Stimulated activated CD4-positive, alpha-beta T cell treated with anti-CD3 and anti-CD28 coated beads, Interleukin-15, amount 100 ng/mL, for 1 hour (primary cell): ENCODE measurements at regions not wholly inside any gene's neighbourhood (a gene's known extent, or its start where the extent isn't known, plus 50 kb on each side); places are given as distances from the start of the nearest gene placed in this dataset.

ENCODE experiments used
- DNase-seq, 2 donors: peaks; one replicate each; pipeline ENCODE4 v3.0.0-alpha.2; 2020; ENCODE audit warnings: low read depth in 1 of 2, low spot score in 1 of 2

- no peak for DNase-seq
Measured at GRCh38 chr2:147649998-147650397, 194.8 kb upstream of the ACVR2A start.

GRCh38 chr2:147649286-147649685, 195.5 kb upstream of the ACVR2A start:
- no peak for DNase-seq

GRCh38 chr2:147648471-147648870, 196.4 kb upstream of the ACVR2A start:
- no peak for DNase-seq

- no peak for DNase-seq
Measured at GRCh38 chr2:147647816-147648215, 197.0 kb upstream of the ACVR2A start.

GRCh38 chr2:147646818-147647468, 197.9 kb upstream of the ACVR2A start:
- DNase-seq = no peak

GRCh38 chr2:147644491-147644890, 200.3 kb upstream of the ACVR2A start:
- no peak for DNase-seq

- DNase-seq = no peak
Measured at GRCh38 chr2:147642765-147643164, 202.1 kb upstream of the ACVR2A start.

- no peak for DNase-seq
Measured at GRCh38 chr2:147641651-147642050, 203.2 kb upstream of the ACVR2A start.

- DNase-seq = no peak
Measured at GRCh38 chr2:147639891-147640290, 204.9 kb upstream of the ACVR2A start.

GRCh38 chr2:147639386-147639785, 205.4 kb upstream of the ACVR2A start:
- no peak for DNase-seq

- no peak for DNase-seq
Measured at GRCh38 chr2:147636886-147637285, 207.9 kb upstream of the ACVR2A start.

GRCh38 chr2:147636238-147636882, 208.5 kb upstream of the ACVR2A start:
- DNase-seq = no peak

- no peak for DNase-seq
Measured at GRCh38 chr2:147634826-147635225, 210.0 kb upstream of the ACVR2A start.

- DNase-seq = no peak
Measured at GRCh38 chr2:147632198-147632597, 212.6 kb upstream of the ACVR2A start.

- DNase-seq = no peak
Measured at GRCh38 chr2:147631294-147631693, 213.5 kb upstream of the ACVR2A start.

GRCh38 chr2:147630585-147630984, 214.2 kb upstream of the ACVR2A start:
- no peak for DNase-seq

GRCh38 chr2:147628971-147629421, 215.8 kb upstream of the ACVR2A start:
- no peak for DNase-seq

- DNase-seq = no peak
Measured at GRCh38 chr2:147623328-147623727, 221.5 kb upstream of the ACVR2A start.

GRCh38 chr2:147621656-147622197, 223.1 kb upstream of the ACVR2A start:
- DNase-seq = no peak

- no peak for DNase-seq
Measured at GRCh38 chr2:147619808-147620207, 225.0 kb upstream of the ACVR2A start.

GRCh38 chr2:147615726-147616125, 229.1 kb upstream of the ACVR2A start:
- no peak for DNase-seq

- no peak for DNase-seq
Measured at GRCh38 chr2:147614979-147615470, 229.8 kb upstream of the ACVR2A start.
